AG09309 (cell line): ENCODE measurements at regions not wholly inside any gene's neighbourhood (a gene's known extent, or its start where the extent isn't known, plus 50 kb on each side); places are given as distances from the start of the nearest gene placed in this dataset.

Experiments
- DNase-seq: peaks from one replicate; pipeline ENCODE4 v3.0.0-alpha.2; 2010; ENCODE audit warnings: low read depth
- H3K4me3 ChIP-seq: 2 replicates; pipeline ENCODE4 v1.5.1; 2011; ENCODE audit warnings: mild to moderate bottlenecking, low read depth, low read length, moderate library complexity; ENCODE audit not compliant: control insufficient read depth
- TF ChIP-seq, protein P1 (sequence below): IDR thresholded peaks from 2 replicates; pipeline ENCODE4 v1.5.1; 2011; ENCODE audit warnings: mild to moderate bottlenecking, low read depth, low read length, inconsistent platforms; ENCODE audit not compliant: insufficient read depth, control insufficient read depth; ENCODE audit errors: missing control alignments

DNA sequence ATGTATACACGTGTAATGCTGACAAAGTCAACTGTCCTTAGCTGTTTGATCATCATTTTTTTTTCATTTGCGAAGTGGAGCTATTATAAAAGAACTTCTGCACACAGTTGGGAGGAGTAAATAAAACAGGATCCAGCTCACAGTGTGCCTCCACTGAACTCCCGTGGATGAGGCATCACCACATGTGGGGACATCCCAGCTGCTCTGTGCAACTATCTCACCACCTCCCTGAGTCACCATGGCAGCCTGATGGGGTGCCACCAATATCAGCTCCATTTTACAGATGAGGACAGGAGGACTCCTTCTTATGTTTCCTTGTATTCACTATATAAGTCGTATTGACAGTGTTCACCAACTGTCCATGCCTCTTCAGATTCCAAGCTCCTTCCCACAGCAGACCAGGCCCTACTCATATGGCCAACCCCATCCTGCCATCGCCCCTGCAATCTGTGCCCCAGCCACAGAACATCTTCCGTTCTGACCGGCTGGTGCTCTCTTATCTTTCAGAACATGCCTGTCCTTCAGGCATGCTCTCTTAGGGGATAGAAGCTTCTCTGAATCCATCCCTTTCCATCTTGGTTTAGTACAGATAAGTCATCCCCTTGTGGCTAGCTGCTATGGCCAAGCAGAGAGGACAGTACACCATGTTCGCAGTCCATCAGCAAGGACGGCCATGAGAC lies 288.1 kb downstream of the RNF144A start:
- H3K4me3 ChIP-seq: no peak overlapping the region
- no peak for DNase-seq
- TF ChIP-seq, protein P1, sequence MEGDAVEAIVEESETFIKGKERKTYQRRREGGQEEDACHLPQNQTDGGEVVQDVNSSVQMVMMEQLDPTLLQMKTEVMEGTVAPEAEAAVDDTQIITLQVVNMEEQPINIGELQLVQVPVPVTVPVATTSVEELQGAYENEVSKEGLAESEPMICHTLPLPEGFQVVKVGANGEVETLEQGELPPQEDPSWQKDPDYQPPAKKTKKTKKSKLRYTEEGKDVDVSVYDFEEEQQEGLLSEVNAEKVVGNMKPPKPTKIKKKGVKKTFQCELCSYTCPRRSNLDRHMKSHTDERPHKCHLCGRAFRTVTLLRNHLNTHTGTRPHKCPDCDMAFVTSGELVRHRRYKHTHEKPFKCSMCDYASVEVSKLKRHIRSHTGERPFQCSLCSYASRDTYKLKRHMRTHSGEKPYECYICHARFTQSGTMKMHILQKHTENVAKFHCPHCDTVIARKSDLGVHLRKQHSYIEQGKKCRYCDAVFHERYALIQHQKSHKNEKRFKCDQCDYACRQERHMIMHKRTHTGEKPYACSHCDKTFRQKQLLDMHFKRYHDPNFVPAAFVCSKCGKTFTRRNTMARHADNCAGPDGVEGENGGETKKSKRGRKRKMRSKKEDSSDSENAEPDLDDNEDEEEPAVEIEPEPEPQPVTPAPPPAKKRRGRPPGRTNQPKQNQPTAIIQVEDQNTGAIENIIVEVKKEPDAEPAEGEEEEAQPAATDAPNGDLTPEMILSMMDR: no peak

DNA sequence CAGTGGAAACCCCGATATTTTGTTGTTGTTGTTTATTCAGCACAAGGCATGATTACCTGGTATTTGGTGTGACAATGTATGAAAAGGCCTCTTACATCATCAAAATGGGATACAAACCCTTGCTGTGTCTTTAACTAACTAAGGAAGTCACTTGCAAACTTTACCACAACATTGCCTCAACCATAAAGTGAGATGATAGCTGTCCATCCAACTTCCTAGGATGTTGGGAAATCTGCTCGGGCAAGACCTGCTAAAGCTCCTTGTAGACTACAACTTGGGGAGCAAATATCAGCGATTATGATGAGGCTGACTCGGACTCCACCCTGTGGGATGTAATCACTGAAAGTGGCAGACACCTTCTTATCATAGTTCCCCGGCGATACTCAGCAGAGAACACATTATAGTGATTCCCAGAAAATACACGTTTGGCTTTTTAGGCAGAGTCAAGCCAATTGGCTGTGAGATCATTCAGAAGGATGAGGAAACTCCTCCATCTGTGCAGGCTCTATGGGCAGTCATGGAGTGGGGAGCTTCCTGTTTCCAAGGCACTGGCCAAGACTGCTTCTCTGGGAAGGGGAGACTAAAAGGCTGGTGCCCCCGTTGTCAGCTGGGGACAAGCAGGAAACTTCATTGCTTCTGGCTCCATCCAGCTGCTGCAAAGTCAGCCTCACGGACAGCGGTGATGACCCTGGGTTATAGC lies 289.0 kb downstream of the RNF144A start:
- TF ChIP-seq, protein P1: no peak
- H3K4me3 ChIP-seq: no peak overlapping the region
- no peak for DNase-seq

DNA sequence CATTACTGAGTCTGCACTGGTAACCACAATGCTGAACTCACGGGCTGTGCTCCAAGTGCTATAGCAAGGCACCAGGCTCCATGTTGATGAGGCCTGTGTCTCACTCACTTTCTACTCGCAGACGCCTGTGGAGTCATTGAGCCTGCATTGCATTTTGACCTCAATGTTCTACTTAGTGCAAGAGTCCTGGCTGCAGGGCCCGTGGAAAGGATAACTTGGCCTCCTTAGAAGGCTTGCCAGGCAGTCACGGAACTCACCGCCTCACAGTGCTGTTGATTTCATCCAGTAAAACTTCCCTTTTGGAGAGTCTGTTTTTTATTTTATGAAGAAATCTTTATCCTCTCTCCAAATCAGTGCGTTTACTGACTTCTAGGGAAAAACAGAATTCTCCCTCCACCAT lies 290.4 kb downstream of the RNF144A start:
- no peak for DNase-seq
- TF ChIP-seq, protein P1: no peak
- H3K4me3 ChIP-seq: no peak overlapping the region

DNA sequence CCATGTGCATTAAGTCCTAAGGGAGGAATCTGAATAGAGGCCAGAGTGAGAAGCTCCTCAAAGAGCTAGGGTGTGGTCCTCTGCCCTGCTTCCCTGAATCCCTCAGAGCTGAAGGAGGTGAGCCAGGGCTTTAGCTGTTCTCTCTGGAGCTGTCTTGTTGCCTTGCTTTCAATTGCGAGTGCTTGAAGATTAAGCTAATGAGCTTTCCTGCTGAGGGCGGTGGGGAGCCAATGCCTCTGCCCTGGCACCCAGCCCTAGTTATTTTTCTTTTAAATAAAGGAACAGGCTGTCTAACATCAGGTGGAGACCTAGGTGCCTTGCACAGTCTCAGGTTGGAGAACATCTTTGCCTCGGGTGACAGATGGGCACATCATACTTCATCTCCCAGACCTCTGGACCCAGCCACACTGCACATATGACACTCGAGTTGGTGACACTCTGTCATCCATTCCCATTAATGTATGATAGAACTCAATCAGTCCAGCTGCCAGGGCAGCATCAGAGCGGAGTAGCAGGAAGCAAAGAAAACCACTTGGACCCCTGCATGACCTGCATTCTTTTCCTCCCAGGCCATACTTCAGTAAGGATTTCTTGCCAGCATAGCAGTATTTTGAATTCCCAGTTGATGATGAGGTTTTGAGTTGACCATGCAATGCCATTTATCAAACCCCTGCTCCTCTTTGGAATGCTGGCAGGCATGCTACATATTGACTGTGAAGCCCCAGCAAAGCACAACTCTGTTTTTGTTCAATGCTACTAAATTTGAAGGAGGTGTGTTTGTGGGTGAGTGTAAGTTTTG lies 292.7 kb downstream of the RNF144A start:
- TF ChIP-seq, protein P1: no peak
- no peak overlapping the region for H3K4me3 ChIP-seq
- no peak for DNase-seq

DNA sequence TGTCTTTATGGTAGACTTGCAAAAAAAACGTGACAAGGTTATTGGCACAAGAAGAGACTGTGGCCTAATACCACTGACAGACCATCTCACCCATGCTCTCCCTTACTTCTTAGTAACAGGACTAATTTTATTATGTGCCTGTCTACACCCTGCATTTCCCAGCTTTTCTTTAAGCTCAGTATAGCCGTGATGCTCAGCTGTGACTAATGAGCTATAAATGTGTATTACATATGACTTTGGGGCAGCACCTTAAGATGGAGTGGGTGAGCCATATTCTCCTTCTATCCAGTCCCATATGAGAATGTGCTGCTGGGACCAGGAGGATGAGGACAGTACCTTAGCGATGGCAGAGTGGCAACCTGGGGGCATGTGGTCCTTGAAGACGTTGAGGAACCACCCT lies 293.5 kb downstream of the RNF144A start:
- TF ChIP-seq, protein P1: no peak
- DNase-seq: no peak

DNA sequence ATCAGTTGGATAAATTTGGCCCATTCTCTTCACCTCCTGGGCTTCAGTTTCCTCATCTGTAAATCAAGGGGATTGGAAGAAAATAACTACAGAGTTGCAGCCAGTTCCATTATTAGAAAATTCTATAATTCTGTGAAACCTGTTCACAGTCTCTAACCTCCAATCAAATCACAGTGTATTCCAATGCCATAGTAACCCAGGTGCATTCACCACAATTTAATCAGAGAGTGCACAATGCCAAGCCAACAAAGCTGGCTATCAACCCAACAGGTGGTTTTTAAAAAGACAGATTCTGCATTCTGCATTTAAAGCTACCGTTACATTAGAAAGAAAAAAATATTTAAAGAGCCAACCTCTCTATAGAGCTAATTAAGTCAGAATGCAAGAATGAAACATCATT lies 308.6 kb downstream of the RNF144A start:
- no peak overlapping the region for H3K4me3 ChIP-seq
- TF ChIP-seq, protein P1: no peak
- DNase-seq: no peak

More for the DNA sequence above, 293.5 kb downstream of the RNF144A start:
- H3K4me3 ChIP-seq: no peak overlapping the region
